HCT116 (cell line): ENCODE measurements at regions not wholly inside any gene's neighbourhood (a gene's known extent, or its start where the extent isn't known, plus 50 kb on each side); places are given as distances from the start of the nearest gene placed in this dataset.

Experiments used
- ATAC-seq: fragments of 200-7000 bp; cut with Tn5 transposase; 2 replicates; pipeline ENCODE4 v1.9.1; 2020; ENCODE audit warnings: mild to moderate bottlenecking, moderate library complexity
- BruUV-seq: library from RNA; stranded (reverse); fragments of 400-500 nt; replicated peaks from 2 replicates; lab custom pipeline; 2021; lab: Mats Ljungman, UMichigan
- CTCF ChIA-PET: fragments of 300-600 bp; sonication (Branson Sonifier 250); formaldehyde crosslinking; loops from one replicate; lab custom pipeline; 2021; ENCODE audit warnings: antibody characterized with exemption; lab: Charles Lee
- POLR2A ChIA-PET: fragments of 300-600, 350-600 bp; sonication (Branson Sonifier 250); formaldehyde crosslinking; loops from one replicate; lab custom pipeline; 2021; ENCODE audit warnings: antibody characterized with exemption; lab: Charles Lee
- RAD21 ChIA-PET, 2 experiments: fragments of 300-600 bp; sonication (Branson Sonifier 250); formaldehyde crosslinking; loops; one replicate each; lab custom pipeline; 2023; ENCODE audit warnings: low total read pairs in 2 of 2; ENCODE audit not compliant: uncharacterized antibody in 2 of 2, unreplicated experiment in 2 of 2, low non-redundant PET in 1 of 2; lab: Charles Lee
- DNase-seq: peaks from one replicate; pipeline ENCODE4 v3.0.0-alpha.2; 2010; ENCODE audit warnings: low read depth, low spot score
- H2AFZ ChIP-seq: fragments of 200-600 bp; shearing (Covaris generic), sonication (generic); 2 replicates; pipeline ENCODE4 v1.6.1; 2017; ENCODE audit warnings: low read depth, mixed run types, mixed read lengths, antibody characterized with exemption, low read length; ENCODE audit not compliant: poor library complexity, severe bottlenecking
- H3K27ac ChIP-seq: 2 replicates; pipeline ENCODE4 v1.5.1; 2012; ENCODE audit warnings: low read depth, low read length
- H3K27me3 ChIP-seq: fragments of 200-600 bp; sonication (generic); 2 replicates; pipeline ENCODE4 v1.6.1; 2016; ENCODE audit warnings: mixed run types, low read length, mixed read lengths; ENCODE audit not compliant: insufficient read depth
- H3K36me3 ChIP-seq, 2 experiments: fragments of 200-500 bp in 1 of 2; fragments of 200-600 bp in 1 of 2; sonication (Bioruptor generic) in 1 of 2; sonication (generic) in 1 of 2; 2 replicates each; pipeline versions ENCODE4 v1.5.1 to v1.6.1; 2014 to 2016; ENCODE audit warnings: low read length in 2 of 2, inconsistent platforms in 1 of 2, mixed read lengths in 1 of 2, mixed run types in 1 of 2; ENCODE audit not compliant: insufficient read depth in 2 of 2, control insufficient read depth in 1 of 2
- H3K4me1 ChIP-seq, 2 experiments: fragments of 200-600 bp in 1 of 2; sonication (generic) in 1 of 2; 2 replicates each; pipeline versions ENCODE4 v1.5.1 to v1.6.1; 2012 to 2017; ENCODE audit warnings: low read length in 2 of 2, inconsistent platforms in 1 of 2, mild to moderate bottlenecking in 1 of 2, mixed read lengths in 1 of 2, mixed run types in 1 of 2, moderate library complexity in 1 of 2; ENCODE audit not compliant: insufficient read depth in 2 of 2, control insufficient read depth in 1 of 2
- H3K4me2 ChIP-seq: fragments of 200-600 bp; sonication (generic); 2 replicates; pipeline ENCODE4 v1.6.1; 2017; ENCODE audit warnings: mixed run types, low read length, mixed read lengths
- H3K4me3 ChIP-seq, 2 experiments: fragments of 200-600 bp in 1 of 2; sonication (generic) in 1 of 2; replicated peaks in 1 of 2; 2 replicates each; pipeline ENCODE4 v1.5.1; 2011 to 2016; ENCODE audit warnings: low read length in 2 of 2, control low read depth in 1 of 2, low read depth in 1 of 2, mild to moderate bottlenecking in 1 of 2, mixed read lengths in 1 of 2, mixed run types in 1 of 2
- H3K79me2 ChIP-seq: fragments of 200-600 bp; sonication (generic); 2 replicates; pipeline ENCODE4 v1.6.1; 2017; ENCODE audit warnings: mild to moderate bottlenecking, mixed run types, low read length, moderate library complexity, mixed read lengths; ENCODE audit not compliant: insufficient read depth
- H3K9ac ChIP-seq: fragments of 200-600 bp; sonication (generic); 2 replicates; pipeline ENCODE4 v1.6.1; 2016; ENCODE audit warnings: low read length, mixed read lengths
- H3K9me2 ChIP-seq: fragments of 200-600 bp; sonication (generic), shearing (Covaris generic); 2 replicates; pipeline ENCODE4 v1.6.1; 2017; ENCODE audit warnings: mixed run types, mild to moderate bottlenecking, moderate library complexity; ENCODE audit not compliant: insufficient read depth
- H3K9me3 ChIP-seq, 2 experiments: fragments of 200-500 bp in 1 of 2; fragments of 200-600 bp in 1 of 2; sonication (Bioruptor generic) in 1 of 2; sonication (generic) in 1 of 2; 2 replicates each; pipeline ENCODE4 v1.6.1; 2014 to 2017; ENCODE audit warnings: low read length in 2 of 2, mixed read lengths in 2 of 2, inconsistent platforms in 1 of 2, low read depth in 1 of 2, mild to moderate bottlenecking in 1 of 2, mixed run types in 1 of 2, moderate library complexity in 1 of 2; ENCODE audit not compliant: control insufficient read depth in 1 of 2, insufficient read depth in 1 of 2
- H4K20me1 ChIP-seq: fragments of 200-600 bp; sonication (generic), shearing (Covaris generic); 2 replicates; pipeline ENCODE4 v1.6.1; 2017; ENCODE audit warnings: mixed run types, mild to moderate bottlenecking, moderate library complexity; ENCODE audit not compliant: insufficient read depth
- CEBPB ChIP-seq: IDR thresholded peaks from 2 replicates; pipeline ENCODE4 v1.6.1; 2012; ENCODE audit warnings: low read depth
- ELF1 ChIP-seq: IDR thresholded peaks from 2 replicates; pipeline ENCODE4 v1.6.1; 2012; ENCODE audit warnings: low read depth, borderline replicate concordance
- EZH2 ChIP-seq: fragments of 200-600 bp; sonication (generic); IDR thresholded peaks from 2 replicates; pipeline ENCODE4 v1.6.1; 2017; ENCODE audit warnings: antibody characterized with exemption, mixed run types
- EZH2phosphoT487 ChIP-seq: fragments of 200-600 bp; IDR thresholded peaks from 2 replicates; pipeline ENCODE4 v1.6.1; 2018; ENCODE audit warnings: antibody characterized with exemption, borderline replicate concordance
- FOSL1 ChIP-seq: IDR thresholded peaks from 2 replicates; pipeline ENCODE4 v1.6.1; 2012; ENCODE audit warnings: low read depth
- JUND ChIP-seq: IDR thresholded peaks from 2 replicates; pipeline ENCODE4 v1.6.1; 2012
- POLR2A ChIP-seq: IDR thresholded peaks from 2 replicates; pipeline ENCODE4 v1.7.0; 2011; ENCODE audit warnings: borderline replicate concordance; ENCODE audit not compliant: insufficient read depth, insufficient read length; ENCODE audit errors: extremely low read depth
- POLR2AphosphoS5 ChIP-seq: IDR thresholded peaks from 2 replicates; pipeline ENCODE4 v1.6.1; 2011; ENCODE audit warnings: mild to moderate bottlenecking, low read depth, low read length, moderate library complexity
- SIN3A ChIP-seq: IDR thresholded peaks from 2 replicates; pipeline ENCODE4 v1.6.1; 2012; ENCODE audit warnings: low read depth
- SP1 ChIP-seq: IDR thresholded peaks from 2 replicates; pipeline ENCODE4 v1.6.1; 2012; ENCODE audit warnings: low read depth
- SRF ChIP-seq: IDR thresholded peaks from 2 replicates; pipeline ENCODE4 v1.6.1; 2012; ENCODE audit warnings: low read depth
- TCF7L2 ChIP-seq: IDR thresholded peaks from 2 replicates; pipeline ENCODE4 v1.7.0; 2011; ENCODE audit warnings: borderline replicate concordance, inconsistent platforms; ENCODE audit not compliant: insufficient read depth, insufficient read length; ENCODE audit errors: extremely low read depth
- YY1 ChIP-seq: IDR thresholded peaks from 2 replicates; pipeline ENCODE4 v1.6.1; 2011; ENCODE audit warnings: low read length, low read depth, moderate library complexity, mild to moderate bottlenecking; ENCODE audit not compliant: insufficient replicate concordance; ENCODE audit errors: extremely low read depth
- ZFX ChIP-seq: fragments of 450-650 bp; IDR thresholded peaks from 2 replicates; pipeline ENCODE4 v1.6.1; 2017
- ZNF274 ChIP-seq: fragments of 200-500 bp; sonication (Bioruptor generic); IDR thresholded peaks from 2 replicates; pipeline ENCODE4 v1.6.1; 2014; ENCODE audit warnings: mild to moderate bottlenecking, low read depth, low read length, inconsistent platforms
- intact Hi-C: fragments of 100-400 bp; cut with micrococcal nuclease; formaldehyde crosslinking; loops from 2 replicates; pipeline ENCODE4 v1.10.0; 2022
- TF ChIP-seq, protein P1 (sequence below): IDR thresholded peaks from 2 replicates; pipeline ENCODE4 v1.6.1; 2011; ENCODE audit warnings: mild to moderate bottlenecking, low read length, moderate library complexity; ENCODE audit not compliant: insufficient replicate concordance; ENCODE audit errors: extremely low read depth
- TF ChIP-seq, protein P2 (sequence below), 3 experiments: fragments of 200-600 bp in 1 of 3; sonication (generic) in 1 of 3; IDR thresholded peaks in 2 of 3; conservative IDR thresholded peaks in 1 of 3; 2 replicates each; pipeline ENCODE4 v1.5.1; 2012 to 2017; ENCODE audit warnings: low read depth in 2 of 3, low read length in 2 of 3, antibody characterized with exemption in 1 of 3, borderline replicate concordance in 1 of 3, control low read depth in 1 of 3, mild to moderate bottlenecking in 1 of 3, mixed read lengths in 1 of 3, mixed run types in 1 of 3, moderate library complexity in 1 of 3; ENCODE audit not compliant: insufficient read depth in 1 of 3
- TF ChIP-seq, protein P3 (sequence below): IDR thresholded peaks from 2 replicates; pipeline ENCODE4 v1.6.1; 2012
- TF ChIP-seq, protein P4 (sequence below): IDR thresholded peaks from 2 replicates; pipeline ENCODE4 v1.6.1; 2012

DNA sequence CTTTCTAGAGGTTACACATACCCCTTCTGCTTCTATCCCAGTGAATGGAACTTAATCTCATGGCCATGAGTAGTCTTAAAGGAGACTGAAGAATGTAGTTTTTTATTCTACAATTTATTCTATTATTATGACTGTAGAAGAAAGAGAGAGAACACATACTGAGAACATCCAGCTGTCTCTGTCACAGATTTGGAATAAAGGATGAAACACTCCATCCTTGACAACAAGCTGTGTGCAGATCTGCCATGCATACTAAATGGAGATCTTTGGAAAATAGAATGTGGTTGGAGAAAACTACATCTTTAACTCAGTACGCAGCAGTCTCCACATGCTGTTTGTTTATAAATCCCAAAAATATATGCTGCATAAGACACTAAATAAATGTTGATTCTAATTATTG is 54.1 kb upstream of the NUDT7 start (continued):
- TF ChIP-seq, protein P1, sequence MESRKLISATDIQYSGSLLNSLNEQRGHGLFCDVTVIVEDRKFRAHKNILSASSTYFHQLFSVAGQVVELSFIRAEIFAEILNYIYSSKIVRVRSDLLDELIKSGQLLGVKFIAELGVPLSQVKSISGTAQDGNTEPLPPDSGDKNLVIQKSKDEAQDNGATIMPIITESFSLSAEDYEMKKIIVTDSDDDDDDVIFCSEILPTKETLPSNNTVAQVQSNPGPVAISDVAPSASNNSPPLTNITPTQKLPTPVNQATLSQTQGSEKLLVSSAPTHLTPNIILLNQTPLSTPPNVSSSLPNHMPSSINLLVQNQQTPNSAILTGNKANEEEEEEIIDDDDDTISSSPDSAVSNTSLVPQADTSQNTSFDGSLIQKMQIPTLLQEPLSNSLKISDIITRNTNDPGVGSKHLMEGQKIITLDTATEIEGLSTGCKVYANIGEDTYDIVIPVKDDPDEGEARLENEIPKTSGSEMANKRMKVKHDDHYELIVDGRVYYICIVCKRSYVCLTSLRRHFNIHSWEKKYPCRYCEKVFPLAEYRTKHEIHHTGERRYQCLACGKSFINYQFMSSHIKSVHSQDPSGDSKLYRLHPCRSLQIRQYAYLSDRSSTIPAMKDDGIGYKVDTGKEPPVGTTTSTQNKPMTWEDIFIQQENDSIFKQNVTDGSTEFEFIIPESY = no peak

DNA sequence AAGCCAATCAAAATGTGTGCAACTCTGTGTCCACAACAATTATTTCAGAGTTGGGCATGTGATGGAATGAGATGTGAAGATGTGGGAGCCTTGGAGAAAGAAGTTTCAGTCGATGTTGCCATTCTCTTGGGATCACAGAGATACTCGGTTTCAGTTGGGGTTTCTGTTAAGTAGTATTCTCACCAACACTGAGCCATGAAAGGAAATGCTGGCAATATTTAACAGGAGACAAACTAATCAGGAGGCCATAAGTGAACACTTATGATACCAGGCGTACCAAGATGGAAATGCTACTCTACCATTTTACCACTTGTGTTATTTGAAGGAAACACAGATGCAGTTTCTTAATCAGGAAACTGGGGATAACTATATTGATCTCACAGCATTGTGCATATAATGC is 53.3 kb upstream of the NUDT7 start:
- Histone ChIP-seq H3K79me2 (no peaks in the 10 kb centered on the region), H3K36me3 (no peaks in the 10 kb centered on the region), H3K4me3 (no peak overlapping the region), H3K9ac (no peak overlapping the region), H3K9me2 (no peaks in the 10 kb centered on the region), H3K4me1 (no peaks in the 10 kb centered on the region), H3K4me2 (no peak overlapping the region), H4K20me1 (no peaks in the 10 kb centered on the region), H3K9me3 (no peaks in the 10 kb centered on the region), H2AFZ (no peak overlapping the region), H3K27ac (no peak overlapping the region), H3K27me3 (peaks cover 24% of the 10 kb centered on the region)
- POLR2A ChIA-PET = no interaction called here
- RAD21 ChIA-PET = no interaction called here
- no peak for DNase-seq
- intact Hi-C loops = no loop called here
- no peak for ATAC-seq
- CTCF ChIA-PET = no interaction called here
- BruUV-seq = no TSS peak
- TF ChIP-seq, protein P1 = no peak
- TF ChIP-seq EZH2phosphoT487 = no peak
- no peak for TF ChIP-seq ZNF274
- TF ChIP-seq SRF = no peak
- TF ChIP-seq, protein P2, sequence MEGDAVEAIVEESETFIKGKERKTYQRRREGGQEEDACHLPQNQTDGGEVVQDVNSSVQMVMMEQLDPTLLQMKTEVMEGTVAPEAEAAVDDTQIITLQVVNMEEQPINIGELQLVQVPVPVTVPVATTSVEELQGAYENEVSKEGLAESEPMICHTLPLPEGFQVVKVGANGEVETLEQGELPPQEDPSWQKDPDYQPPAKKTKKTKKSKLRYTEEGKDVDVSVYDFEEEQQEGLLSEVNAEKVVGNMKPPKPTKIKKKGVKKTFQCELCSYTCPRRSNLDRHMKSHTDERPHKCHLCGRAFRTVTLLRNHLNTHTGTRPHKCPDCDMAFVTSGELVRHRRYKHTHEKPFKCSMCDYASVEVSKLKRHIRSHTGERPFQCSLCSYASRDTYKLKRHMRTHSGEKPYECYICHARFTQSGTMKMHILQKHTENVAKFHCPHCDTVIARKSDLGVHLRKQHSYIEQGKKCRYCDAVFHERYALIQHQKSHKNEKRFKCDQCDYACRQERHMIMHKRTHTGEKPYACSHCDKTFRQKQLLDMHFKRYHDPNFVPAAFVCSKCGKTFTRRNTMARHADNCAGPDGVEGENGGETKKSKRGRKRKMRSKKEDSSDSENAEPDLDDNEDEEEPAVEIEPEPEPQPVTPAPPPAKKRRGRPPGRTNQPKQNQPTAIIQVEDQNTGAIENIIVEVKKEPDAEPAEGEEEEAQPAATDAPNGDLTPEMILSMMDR (IDR thresholded peaks at IDR 0.05 in 2 of 3, conservative IDR thresholded peaks at IDR 0.05 in 1 of 3; ENCODE audit: borderline replicate concordance in 1 of 3, insufficient read depth in 1 of 3, low read depth in 2 of 3, low read length in 2 of 3) = no peak
- no peak for TF ChIP-seq CEBPB
- TF ChIP-seq YY1 = no peak
- no peak for TF ChIP-seq SIN3A
- TF ChIP-seq FOSL1 = no peak
- no peak for TF ChIP-seq JUND
- TF ChIP-seq TCF7L2 = no peak
- TF ChIP-seq POLR2AphosphoS5 = no peak
- TF ChIP-seq, protein P3, sequence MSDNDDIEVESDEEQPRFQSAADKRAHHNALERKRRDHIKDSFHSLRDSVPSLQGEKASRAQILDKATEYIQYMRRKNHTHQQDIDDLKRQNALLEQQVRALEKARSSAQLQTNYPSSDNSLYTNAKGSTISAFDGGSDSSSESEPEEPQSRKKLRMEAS = no peak
- no peak for TF ChIP-seq ZFX
- no peak for TF ChIP-seq ELF1
- no peak for TF ChIP-seq SP1
- TF ChIP-seq EZH2 = no peak
- no peak for TF ChIP-seq POLR2A
- TF ChIP-seq, protein P4, sequence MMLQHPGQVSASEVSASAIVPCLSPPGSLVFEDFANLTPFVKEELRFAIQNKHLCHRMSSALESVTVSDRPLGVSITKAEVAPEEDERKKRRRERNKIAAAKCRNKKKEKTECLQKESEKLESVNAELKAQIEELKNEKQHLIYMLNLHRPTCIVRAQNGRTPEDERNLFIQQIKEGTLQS = no peak
